RWPE2 (cell line): ENCODE measurements at regions not wholly inside any gene's neighbourhood (a gene's known extent, or its start where the extent isn't known, plus 50 kb on each side); places are given as distances from the start of the nearest gene placed in this dataset.
A peak's percentile ranks its signal among the peaks of the same experiment; 100 is the strongest.

Experiments used
- ATAC-seq: fragments of 200-7000 bp; cut with Tn5 transposase; 3 replicates; pipeline ENCODE4 v1.9.1; 2021; ENCODE audit warnings: low read depth
- DNase-seq: peaks from one replicate; pipeline ENCODE4 v3.0.0-alpha.2; 2020; ENCODE audit warnings: low spot score
- H3K27ac ChIP-seq: fragments of 450-650 bp; 2 replicates; pipeline ENCODE4 v1.5.1; 2017; ENCODE audit warnings: mild to moderate bottlenecking; ENCODE audit not compliant: poor library complexity, severe bottlenecking
- H3K27me3 ChIP-seq: fragments of 250-450 bp; sonication (Bioruptor Pico); 2 replicates; pipeline ENCODE4 v1.5.1; 2021; ENCODE audit warnings: mild to moderate bottlenecking, moderate library complexity; ENCODE audit not compliant: insufficient read depth, poor library complexity, severe bottlenecking
- H3K36me3 ChIP-seq: fragments of 250-450 bp; sonication (Bioruptor Pico); 2 replicates; pipeline ENCODE4 v1.5.1; 2020; ENCODE audit warnings: low read depth, mild to moderate bottlenecking, moderate library complexity
- H3K4me1 ChIP-seq: fragments of 250-450 bp; sonication (Bioruptor Pico); 2 replicates; pipeline ENCODE4 v1.5.1; 2021; ENCODE audit warnings: mild to moderate bottlenecking, moderate library complexity; ENCODE audit not compliant: insufficient read depth, poor library complexity, severe bottlenecking
- H3K4me3 ChIP-seq: fragments of 250-450 bp; sonication (Bioruptor Pico); 2 replicates; pipeline ENCODE4 v1.5.1; 2021; ENCODE audit warnings: mild to moderate bottlenecking, moderate library complexity; ENCODE audit not compliant: severe bottlenecking
- H3K9me3 ChIP-seq: fragments of 250-450 bp; sonication (Bioruptor Pico); 2 replicates; pipeline ENCODE4 v1.5.1; 2021; ENCODE audit warnings: mild to moderate bottlenecking, moderate library complexity; ENCODE audit not compliant: severe bottlenecking
- TF ChIP-seq, protein P1 (sequence below): fragments of 450-650 bp; IDR thresholded peaks from one replicate; pipeline ENCODE4 v1.5.1; 2017; ENCODE audit warnings: mild to moderate bottlenecking, moderate library complexity; ENCODE audit not compliant: poor library complexity, severe bottlenecking

DNA sequence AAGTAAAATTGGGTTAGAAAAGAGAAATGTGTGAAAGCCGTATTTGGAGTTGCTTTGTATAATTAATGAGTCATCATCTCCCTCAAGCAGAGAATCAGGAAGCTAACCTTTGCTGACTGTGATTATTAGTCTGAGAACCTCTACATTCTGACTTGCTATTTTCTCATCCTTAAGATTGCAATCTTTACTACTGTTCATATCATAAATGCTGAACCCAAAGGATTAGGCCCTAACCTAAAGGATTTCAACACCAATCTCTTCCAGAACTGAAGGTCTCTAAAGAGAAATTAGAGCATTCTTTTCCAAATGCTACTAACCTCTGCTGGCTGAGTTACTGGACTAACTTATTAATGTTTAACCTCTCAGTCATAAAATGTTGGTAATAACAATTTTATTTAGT is 538.1 kb upstream of the MEF2C start:
- Histone ChIP-seq H3K36me3 (no peaks in the 10 kb centered on the region), H3K4me1 (peaks cover 6% of the 10 kb centered on the region), H3K4me3 (no peak overlapping the region), H3K9me3 (no peaks in the 10 kb centered on the region), H3K27me3 (peaks cover 3% of the 10 kb centered on the region), H3K27ac (no peak overlapping the region)
- DNase-seq (no peak), ATAC-seq (peak; percentile 68)
- TF ChIP-seq, protein P1, sequence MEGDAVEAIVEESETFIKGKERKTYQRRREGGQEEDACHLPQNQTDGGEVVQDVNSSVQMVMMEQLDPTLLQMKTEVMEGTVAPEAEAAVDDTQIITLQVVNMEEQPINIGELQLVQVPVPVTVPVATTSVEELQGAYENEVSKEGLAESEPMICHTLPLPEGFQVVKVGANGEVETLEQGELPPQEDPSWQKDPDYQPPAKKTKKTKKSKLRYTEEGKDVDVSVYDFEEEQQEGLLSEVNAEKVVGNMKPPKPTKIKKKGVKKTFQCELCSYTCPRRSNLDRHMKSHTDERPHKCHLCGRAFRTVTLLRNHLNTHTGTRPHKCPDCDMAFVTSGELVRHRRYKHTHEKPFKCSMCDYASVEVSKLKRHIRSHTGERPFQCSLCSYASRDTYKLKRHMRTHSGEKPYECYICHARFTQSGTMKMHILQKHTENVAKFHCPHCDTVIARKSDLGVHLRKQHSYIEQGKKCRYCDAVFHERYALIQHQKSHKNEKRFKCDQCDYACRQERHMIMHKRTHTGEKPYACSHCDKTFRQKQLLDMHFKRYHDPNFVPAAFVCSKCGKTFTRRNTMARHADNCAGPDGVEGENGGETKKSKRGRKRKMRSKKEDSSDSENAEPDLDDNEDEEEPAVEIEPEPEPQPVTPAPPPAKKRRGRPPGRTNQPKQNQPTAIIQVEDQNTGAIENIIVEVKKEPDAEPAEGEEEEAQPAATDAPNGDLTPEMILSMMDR: no peak

DNA sequence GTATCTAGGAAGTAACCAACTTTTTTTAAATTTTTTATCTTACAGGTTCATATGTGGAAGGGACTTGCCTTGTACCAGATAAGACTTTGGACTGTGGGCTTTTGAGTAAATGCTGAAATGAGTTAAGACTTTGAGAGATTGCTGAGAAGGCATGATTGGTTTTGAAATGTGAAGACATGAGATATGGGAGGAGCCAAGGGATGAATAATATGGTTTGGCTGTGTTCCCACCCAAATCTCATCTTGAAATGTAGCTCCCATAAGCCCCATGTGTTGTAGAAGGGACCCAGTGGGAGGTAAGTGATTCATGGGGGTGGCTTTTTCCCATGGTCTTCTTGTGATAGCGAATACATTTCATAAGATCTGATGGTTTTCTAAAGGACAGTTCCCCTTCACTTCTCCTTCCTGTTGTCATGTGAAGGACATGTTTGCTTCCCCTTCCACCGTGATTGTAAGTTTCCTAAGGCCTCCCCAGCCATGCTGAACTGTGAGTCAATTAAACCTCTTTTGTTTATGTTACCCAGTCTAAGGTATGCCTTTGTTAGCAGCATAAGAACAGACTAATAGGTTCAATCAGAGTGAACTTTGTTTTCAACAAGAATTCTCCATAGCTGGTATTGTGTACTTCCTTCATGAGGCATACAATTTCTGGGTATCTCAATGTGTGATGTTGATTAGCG is 535.6 kb upstream of the MEF2C start:
- ATAC-seq (no peak), DNase-seq (no peak)
- Histone ChIP-seq H3K36me3 (no peaks in the 10 kb centered on the region), H3K9me3 (no peaks in the 10 kb centered on the region), H3K4me1 (peaks cover 6% of the 10 kb centered on the region), H3K27me3 (peaks cover 3% of the 10 kb centered on the region), H3K4me3 (no peak overlapping the region), H3K27ac (no peak overlapping the region)
- TF ChIP-seq, protein P1: no peak

DNA sequence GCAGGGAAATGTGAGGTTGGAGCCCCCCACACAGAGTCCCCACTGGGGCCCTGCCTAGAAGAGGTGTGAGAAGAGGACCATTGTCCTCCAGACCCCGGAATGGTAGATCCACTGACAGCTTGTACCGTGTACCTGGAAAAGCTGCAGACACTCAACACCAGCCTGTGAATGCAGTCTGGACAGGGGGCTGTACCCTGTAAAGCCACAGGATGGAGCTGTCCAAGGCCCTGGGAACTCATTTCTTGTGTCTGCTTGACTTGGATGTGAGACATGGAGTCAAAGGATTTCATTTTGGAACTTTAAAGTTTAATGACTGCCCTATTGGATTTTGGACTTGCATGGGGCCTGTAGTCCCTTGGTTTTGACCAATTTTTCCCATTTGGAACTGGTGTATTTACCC is 535.0 kb upstream of the MEF2C start:
- no peak for DNase-seq
- TF ChIP-seq, protein P1: no peak

DNA sequence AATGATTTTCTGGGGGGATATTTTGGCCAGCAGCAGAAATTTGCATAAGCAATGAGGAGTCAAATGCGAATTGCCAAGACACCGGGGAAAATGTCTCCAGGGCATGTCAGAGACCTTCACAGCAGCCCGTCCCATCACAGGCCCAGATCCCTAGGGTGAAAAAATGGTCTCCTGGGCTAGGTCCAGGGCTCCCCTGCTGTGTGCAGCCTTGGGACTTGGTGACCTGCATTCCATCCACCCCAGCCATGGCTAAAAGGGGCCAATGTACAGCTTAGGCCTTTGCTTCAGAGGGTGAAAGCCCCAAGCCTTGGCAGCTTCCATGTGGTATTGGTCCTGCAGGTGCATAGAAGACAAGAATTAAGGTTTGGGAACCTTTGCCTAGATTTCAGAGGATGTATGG is 534.5 kb upstream of the MEF2C start:
- ATAC-seq (no peak), DNase-seq (no peak)
- TF ChIP-seq, protein P1: no peak
- H3K27me3 ChIP-seq: no peaks in the 10 kb centered on the region
- no peak overlapping the region for H3K4me3 ChIP-seq
- no peaks in the 10 kb centered on the region for H3K36me3 ChIP-seq
- no peaks in the 10 kb centered on the region for H3K9me3 ChIP-seq
- peaks cover 6% of the 10 kb centered on the region for H3K4me1 ChIP-seq
- no peak overlapping the region for H3K27ac ChIP-seq

More for the DNA sequence above, 535.0 kb upstream of the MEF2C start:
- no peaks in the 10 kb centered on the region for H3K9me3 ChIP-seq
- H3K27ac ChIP-seq: no peak overlapping the region
- no peak overlapping the region for H3K4me3 ChIP-seq
- H3K4me1 ChIP-seq: peaks cover 6% of the 10 kb centered on the region
- ATAC-seq: no peak
- no peaks in the 10 kb centered on the region for H3K36me3 ChIP-seq
- peaks cover 3% of the 10 kb centered on the region for H3K27me3 ChIP-seq

DNA sequence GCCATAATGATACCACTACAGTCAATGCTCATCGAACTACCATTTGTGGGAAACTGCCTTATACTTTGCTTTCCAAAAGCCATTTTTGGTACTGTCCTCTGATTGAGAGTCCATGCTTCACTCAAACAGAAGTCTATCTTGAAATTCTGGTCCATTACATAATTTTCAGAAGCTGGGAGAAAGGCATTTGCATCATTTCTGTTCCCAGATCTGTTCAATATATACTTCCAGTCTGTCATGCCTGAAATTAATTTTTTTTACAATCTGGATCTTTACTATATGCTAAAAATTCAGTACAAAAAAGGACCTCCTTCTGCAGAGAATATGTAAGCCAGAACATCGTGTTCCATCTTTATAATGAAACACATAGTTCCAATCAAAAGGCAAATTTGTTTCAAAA is 528.9 kb upstream of the MEF2C start:
- DNase-seq (no peak), ATAC-seq (no peak)
- no peaks in the 10 kb centered on the region for H3K9me3 ChIP-seq
- TF ChIP-seq, protein P1: no peak
- H3K4me3 ChIP-seq: no peak overlapping the region
- H3K27me3 ChIP-seq: peaks cover 2% of the 10 kb centered on the region
- H3K4me1 ChIP-seq: no peaks in the 10 kb centered on the region
- no peak overlapping the region for H3K27ac ChIP-seq
- H3K36me3 ChIP-seq: no peaks in the 10 kb centered on the region
